ENCODE measurements at regions not wholly inside any gene's neighbourhood (a gene's known extent, or its start where the extent isn't known, plus 50 kb on each side); places are given as distances from the start of the nearest gene placed in this dataset.
A peak's percentile ranks its signal among the peaks of the same experiment; 100 is the strongest.

- no peak for DNase-seq (ENCODE audit: low spot score)
These were observed 119.9 kb upstream of the PLEKHG7 start for GRCh38 chr12:92582893-92583292.

- no peak for DNase-seq (ENCODE audit: low spot score)
These were observed 120.3 kb upstream of the PLEKHG7 start for GRCh38 chr12:92582475-92582874.

GRCh38 chr12:92581604-92582003 is 121.2 kb upstream of the PLEKHG7 start:
- DNase-seq (ENCODE audit: low spot score) = no peak

- no peak for DNase-seq (ENCODE audit: low spot score)
These were observed 127.7 kb upstream of the PLEKHG7 start for GRCh38 chr12:92574911-92575570.

- peak; percentile 33 for DNase-seq (ENCODE audit: low spot score)
These were observed 128.6 kb upstream of the PLEKHG7 start for GRCh38 chr12:92574051-92574783.

- DNase-seq (ENCODE audit: low spot score) = no peak
These were observed 129.7 kb upstream of the PLEKHG7 start for GRCh38 chr12:92573104-92573503.

GRCh38 chr12:92571844-92572543 is 130.8 kb upstream of the PLEKHG7 start:
- DNase-seq (ENCODE audit: low spot score) = no peak

GRCh38 chr12:92571169-92571568 is 131.6 kb upstream of the PLEKHG7 start:
- DNase-seq (ENCODE audit: low spot score) = no peak

GRCh38 chr12:92570056-92570753 is 132.6 kb upstream of the PLEKHG7 start:
- DNase-seq (ENCODE audit: low spot score) = peak; percentile 70

- DNase-seq (ENCODE audit: low spot score) = no peak
These were observed 134.1 kb upstream of the PLEKHG7 start for GRCh38 chr12:92568691-92569090.

- DNase-seq (ENCODE audit: low spot score) = no peak
These were observed 136.3 kb upstream of the PLEKHG7 start for GRCh38 chr12:92566448-92567019.

GRCh38 chr12:92563819-92564218 is 139.0 kb upstream of the PLEKHG7 start:
- DNase-seq (ENCODE audit: low spot score) = no peak

GRCh38 chr12:92562063-92562734 is 140.6 kb upstream of the PLEKHG7 start:
- DNase-seq (ENCODE audit: low spot score) = no peak

GRCh38 chr12:92561543-92561899 is 141.3 kb upstream of the PLEKHG7 start:
- DNase-seq (ENCODE audit: low spot score) = peak; percentile 86

- DNase-seq (ENCODE audit: low spot score) = no peak
These were observed 141.9 kb upstream of the PLEKHG7 start for GRCh38 chr12:92560713-92561542.

- DNase-seq (ENCODE audit: low spot score) = no peak
These were observed 144.0 kb upstream of the PLEKHG7 start for GRCh38 chr12:92558806-92559205.

- DNase-seq (ENCODE audit: low spot score) = no peak
These were observed 144.5 kb upstream of the PLEKHG7 start for GRCh38 chr12:92558215-92558773.

GRCh38 chr12:92557422-92557724 is 145.4 kb upstream of the PLEKHG7 start:
- DNase-seq (ENCODE audit: low spot score) = no peak

- DNase-seq (ENCODE audit: low spot score) = no peak
These were observed 146.0 kb upstream of the PLEKHG7 start for GRCh38 chr12:92556637-92557421.

GRCh38 chr12:92556141-92556540 is 146.6 kb upstream of the PLEKHG7 start:
- no peak for DNase-seq (ENCODE audit: low spot score)

All from H4 (cell line).